Neural cell (in vitro differentiated cells): ENCODE measurements at regions not wholly inside any gene's neighbourhood (a gene's known extent, or its start where the extent isn't known, plus 50 kb on each side); places are given as distances from the start of the nearest gene placed in this dataset.

Source experiments
- H2AFZ ChIP-seq: fragments of 200-600, 300-800 bp; sonication (generic), shearing (Covaris generic); 2 replicates; pipeline ENCODE4 v1.6.0; 2014; ENCODE audit warnings: low read depth, mild to moderate bottlenecking, antibody characterized with exemption, low read length, moderate library complexity
- H3F3A ChIP-seq: fragments of 200-600 bp; shearing (Covaris generic); 2 replicates; pipeline ENCODE4 v1.6.1; 2016; ENCODE audit warnings: mild to moderate bottlenecking, moderate library complexity, mixed read lengths, antibody characterized with exemption, low read length; ENCODE audit not compliant: insufficient read depth, poor library complexity, severe bottlenecking
- H3K27ac ChIP-seq: fragments of 200-600, 300-800 bp; sonication (generic), shearing (Covaris generic); 2 replicates; pipeline ENCODE4 v1.5.1; 2014; ENCODE audit warnings: mild to moderate bottlenecking, low read length, moderate library complexity
- H3K27me3 ChIP-seq: fragments of 300-800, 200-600 bp; sonication (generic), shearing (Covaris generic); 2 replicates; pipeline ENCODE4 v1.6.0; 2014; ENCODE audit warnings: mild to moderate bottlenecking, low read depth, low read length, moderate library complexity; ENCODE audit not compliant: insufficient read depth
- H3K36me3 ChIP-seq: fragments of 300-800, 200-600 bp; sonication (generic), shearing (Covaris generic); 2 replicates; pipeline ENCODE4 v1.5.1; 2014; ENCODE audit warnings: mild to moderate bottlenecking, antibody characterized with exemption, low read length, moderate library complexity; ENCODE audit not compliant: insufficient read depth
- H3K4me2 ChIP-seq: fragments of 300-800, 200-600 bp; sonication (generic), shearing (Covaris generic); 2 replicates; pipeline ENCODE4 v1.6.0; 2014; ENCODE audit warnings: mild to moderate bottlenecking, low read length
- H3K4me3 ChIP-seq: fragments of 300-800, 200-600 bp; sonication (generic), shearing (Covaris generic); 2 replicates; pipeline ENCODE4 v1.5.1; 2014; ENCODE audit warnings: mild to moderate bottlenecking, low read length, moderate library complexity
- H3K79me2 ChIP-seq: fragments of 200-600 bp; shearing (Covaris generic); replicated peaks from 2 replicates; pipeline ENCODE4 v1.6.0; 2014; ENCODE audit warnings: mild to moderate bottlenecking, low read length, moderate library complexity; ENCODE audit not compliant: insufficient read depth
- H3K9ac ChIP-seq: fragments of 300-800, 200-600 bp; sonication (generic), shearing (Covaris generic); 2 replicates; pipeline ENCODE4 v1.6.1; 2016; ENCODE audit warnings: mild to moderate bottlenecking, low read length, mixed read lengths
- H3K9me2 ChIP-seq: fragments of 200-600 bp; shearing (Covaris generic); 2 replicates; pipeline ENCODE4 v1.6.1; 2016; ENCODE audit warnings: mild to moderate bottlenecking, low read length, mixed read lengths; ENCODE audit not compliant: insufficient read depth
- H3K9me3 ChIP-seq: fragments of 200-600, 300-800 bp; sonication (generic), shearing (Covaris generic); 2 replicates; pipeline ENCODE4 v1.6.1; 2016; ENCODE audit warnings: mild to moderate bottlenecking, mixed run types, low read length, moderate library complexity, mixed read lengths
- H4K20me1 ChIP-seq: fragments of 200-600 bp; shearing (Covaris generic); 2 replicates; pipeline ENCODE4 v1.6.1; 2016; ENCODE audit warnings: mild to moderate bottlenecking, mixed run types; ENCODE audit not compliant: insufficient read depth
- CTCF ChIP-seq: fragments of 450-650 bp; IDR thresholded peaks from 2 replicates; pipeline ENCODE4 v1.5.1; 2014; ENCODE audit warnings: antibody characterized with exemption, mild to moderate bottlenecking, moderate library complexity; ENCODE audit not compliant: poor library complexity, severe bottlenecking
- EP300 ChIP-seq: fragments of 450-650 bp; conservative IDR thresholded peaks from 2 replicates; pipeline ENCODE4 v1.6.1; 2014; ENCODE audit warnings: antibody characterized with exemption, mild to moderate bottlenecking, moderate library complexity; ENCODE audit not compliant: poor library complexity, severe bottlenecking
- EZH2 ChIP-seq: fragments of 200-600, 300-800 bp; shearing (Covaris generic), sonication (generic); IDR thresholded peaks from 2 replicates; pipeline ENCODE4 v1.6.1; 2014; ENCODE audit warnings: antibody characterized with exemption, low read length, borderline replicate concordance, mild to moderate bottlenecking; ENCODE audit not compliant: insufficient read depth, poor library complexity, severe bottlenecking
- MXI1 ChIP-seq: fragments of 450-650 bp; conservative IDR thresholded peaks from 2 replicates; pipeline ENCODE4 v1.6.1; 2014; ENCODE audit warnings: antibody characterized with exemption, mild to moderate bottlenecking; ENCODE audit not compliant: poor library complexity, severe bottlenecking
- POLR2AphosphoS5 ChIP-seq: IDR thresholded peaks from 2 replicates; pipeline ENCODE4 v1.6.1; 2012
- RAD21 ChIP-seq: fragments of 450-650 bp; conservative IDR thresholded peaks from 2 replicates; pipeline ENCODE4 v1.6.1; 2014; ENCODE audit warnings: antibody characterized with exemption, mild to moderate bottlenecking, moderate library complexity
- SMC3 ChIP-seq: fragments of 450-650 bp; conservative IDR thresholded peaks from 2 replicates; pipeline ENCODE4 v1.6.1; 2014; ENCODE audit warnings: antibody characterized with exemption, mild to moderate bottlenecking, moderate library complexity; ENCODE audit not compliant: poor library complexity
- TAF1 ChIP-seq: IDR thresholded peaks from 2 replicates; pipeline ENCODE4 v1.6.1; 2012; ENCODE audit warnings: low read depth
- TF ChIP-seq, protein P1 (sequence below): IDR thresholded peaks from 2 replicates; pipeline ENCODE4 v1.6.1; 2012; ENCODE audit warnings: borderline replicate concordance

DNA sequence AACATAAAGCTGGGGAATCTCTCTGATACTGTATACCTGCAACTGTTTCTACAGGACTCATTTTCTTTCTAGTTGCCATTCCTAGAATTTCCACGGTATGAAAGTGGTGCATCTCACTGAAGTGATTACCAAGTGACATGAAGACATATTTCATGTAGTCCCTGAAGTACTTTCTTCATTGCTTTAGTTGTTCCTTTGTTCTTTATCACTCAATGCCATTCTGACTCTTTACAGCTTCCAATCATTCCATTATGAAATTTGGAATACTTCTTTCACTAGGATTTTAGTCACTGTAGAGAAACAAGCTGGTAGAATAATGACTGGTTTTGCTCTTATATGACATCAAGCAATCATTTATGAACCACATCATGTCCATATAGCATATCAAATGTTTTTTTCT, 645.1 kb downstream of the CDH18 start:
- TF ChIP-seq RAD21 (no peak), CTCF (no peak), POLR2AphosphoS5 (peak; percentile 76), EP300 (peak; percentile 85), TAF1 (no peak), EZH2 (no peak)
- TF ChIP-seq, protein P1, sequence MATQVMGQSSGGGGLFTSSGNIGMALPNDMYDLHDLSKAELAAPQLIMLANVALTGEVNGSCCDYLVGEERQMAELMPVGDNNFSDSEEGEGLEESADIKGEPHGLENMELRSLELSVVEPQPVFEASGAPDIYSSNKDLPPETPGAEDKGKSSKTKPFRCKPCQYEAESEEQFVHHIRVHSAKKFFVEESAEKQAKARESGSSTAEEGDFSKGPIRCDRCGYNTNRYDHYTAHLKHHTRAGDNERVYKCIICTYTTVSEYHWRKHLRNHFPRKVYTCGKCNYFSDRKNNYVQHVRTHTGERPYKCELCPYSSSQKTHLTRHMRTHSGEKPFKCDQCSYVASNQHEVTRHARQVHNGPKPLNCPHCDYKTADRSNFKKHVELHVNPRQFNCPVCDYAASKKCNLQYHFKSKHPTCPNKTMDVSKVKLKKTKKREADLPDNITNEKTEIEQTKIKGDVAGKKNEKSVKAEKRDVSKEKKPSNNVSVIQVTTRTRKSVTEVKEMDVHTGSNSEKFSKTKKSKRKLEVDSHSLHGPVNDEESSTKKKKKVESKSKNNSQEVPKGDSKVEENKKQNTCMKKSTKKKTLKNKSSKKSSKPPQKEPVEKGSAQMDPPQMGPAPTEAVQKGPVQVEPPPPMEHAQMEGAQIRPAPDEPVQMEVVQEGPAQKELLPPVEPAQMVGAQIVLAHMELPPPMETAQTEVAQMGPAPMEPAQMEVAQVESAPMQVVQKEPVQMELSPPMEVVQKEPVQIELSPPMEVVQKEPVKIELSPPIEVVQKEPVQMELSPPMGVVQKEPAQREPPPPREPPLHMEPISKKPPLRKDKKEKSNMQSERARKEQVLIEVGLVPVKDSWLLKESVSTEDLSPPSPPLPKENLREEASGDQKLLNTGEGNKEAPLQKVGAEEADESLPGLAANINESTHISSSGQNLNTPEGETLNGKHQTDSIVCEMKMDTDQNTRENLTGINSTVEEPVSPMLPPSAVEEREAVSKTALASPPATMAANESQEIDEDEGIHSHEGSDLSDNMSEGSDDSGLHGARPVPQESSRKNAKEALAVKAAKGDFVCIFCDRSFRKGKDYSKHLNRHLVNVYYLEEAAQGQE, result peak; percentile 97
- no peak overlapping the region for H3K4me3 ChIP-seq
- no peaks in the 10 kb centered on the region for H4K20me1 ChIP-seq
- no peak overlapping the region for H2AFZ ChIP-seq
- no peaks in the 10 kb centered on the region for H3F3A ChIP-seq
- no peak overlapping the region for H3K4me2 ChIP-seq
- H3K79me2 ChIP-seq, result no peaks in the 10 kb centered on the region
- no peak overlapping the region for H3K27ac ChIP-seq
- no peaks in the 10 kb centered on the region for H3K36me3 ChIP-seq
- H3K9me2 ChIP-seq, result no peaks in the 10 kb centered on the region
- no peaks in the 10 kb centered on the region for H3K9me3 ChIP-seq
- no peaks in the 10 kb centered on the region for H3K27me3 ChIP-seq
- H3K9ac ChIP-seq, result no peak overlapping the region

DNA sequence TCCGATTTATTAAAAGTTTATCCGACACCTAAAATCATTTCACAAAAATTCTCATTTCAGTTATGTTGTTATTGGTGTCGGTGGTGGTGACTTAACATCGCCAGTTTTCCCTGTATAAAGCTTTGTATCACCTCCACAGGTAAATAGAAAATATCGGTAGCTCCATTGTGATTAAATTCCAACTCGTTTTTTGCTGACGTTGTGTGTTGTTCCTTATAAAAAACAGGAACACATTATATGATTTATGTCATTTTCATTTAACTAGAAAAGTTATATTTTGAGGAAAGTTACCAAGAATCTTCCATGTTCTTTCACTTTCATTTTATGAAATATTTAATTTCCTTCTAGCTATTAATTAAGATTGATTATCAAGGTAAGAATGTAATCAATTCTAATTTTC, 635.9 kb downstream of the CDH18 start:
- TF ChIP-seq RAD21 (no peak), POLR2AphosphoS5 (no peak), TAF1 (no peak), EP300 (no peak), SMC3 (no peak), MXI1 (no peak)
- TF ChIP-seq, protein P1, result no peak
- H3K4me3 ChIP-seq, result no peak overlapping the region

More for the DNA sequence above, 635.9 kb downstream of the CDH18 start:
- no peak overlapping the region for H3K4me2 ChIP-seq
- no peak overlapping the region for H3K9ac ChIP-seq
- no peaks in the 10 kb centered on the region for H3K9me3 ChIP-seq
- no peaks in the 10 kb centered on the region for H3F3A ChIP-seq
- H3K27ac ChIP-seq, result no peak overlapping the region
- no peaks in the 10 kb centered on the region for H3K9me2 ChIP-seq
- H4K20me1 ChIP-seq, result no peaks in the 10 kb centered on the region
- H3K36me3 ChIP-seq, result no peaks in the 10 kb centered on the region
- H2AFZ ChIP-seq, result no peak overlapping the region
- H3K27me3 ChIP-seq, result no peaks in the 10 kb centered on the region
- H3K79me2 ChIP-seq, result no peaks in the 10 kb centered on the region
